ENCODE measurements at regions not wholly inside any gene's neighbourhood (a gene's known extent, or its start where the extent isn't known, plus 50 kb on each side); places are given as distances from the start of the nearest gene placed in this dataset.

GRCh38 chr6:49339096-49339495 lies 124.0 kb downstream of the MMUT start:
- Mint-ChIP-seq H3K9me3 (peaks cover 10% of the 10 kb centered on the region), H3K4me1 (no peaks in the 10 kb centered on the region), H3K4me3 (no peak overlapping the region), H3K36me3 (ENCODE audit: low read depth) (no peaks in the 10 kb centered on the region), H3K27me3 (no peaks in the 10 kb centered on the region), H3K27ac (no peak overlapping the region)
- DNase-seq (no peak), ATAC-seq (ENCODE audit: low read depth) (no peak)
- ChIA-PET POLR2A (no interaction called here), CTCF (no interaction called here)
- intact Hi-C loops (cut with micrococcal nuclease), result no loop called here
- TF ChIP-seq CTCF (IDR thresholded peaks at IDR 0.05), result no peak

- TF ChIP-seq CTCF (IDR thresholded peaks at IDR 0.05), result no peak
- CTCF ChIA-PET, result no interaction called here
- ATAC-seq (ENCODE audit: low read depth), result no peak
- H3K9me3 Mint-ChIP-seq, result peaks cover 10% of the 10 kb centered on the region
- no peak overlapping the region for H3K4me3 Mint-ChIP-seq
- H3K27ac Mint-ChIP-seq, result no peak overlapping the region
- DNase-seq, result no peak
- no peaks in the 10 kb centered on the region for H3K36me3 Mint-ChIP-seq (ENCODE audit: low read depth)
- intact Hi-C loops (cut with micrococcal nuclease), result no loop called here
- POLR2A ChIA-PET, result no interaction called here
- no peaks in the 10 kb centered on the region for H3K4me1 Mint-ChIP-seq
- no peaks in the 10 kb centered on the region for H3K27me3 Mint-ChIP-seq
Observed at GRCh38 chr6:49336514-49337131, 126.4 kb downstream of the MMUT start.

- no peaks in the 10 kb centered on the region for H3K27me3 Mint-ChIP-seq
- CTCF ChIA-PET, result no interaction called here
Observed at GRCh38 chr6:49333345-49334125, 129.5 kb downstream of the MMUT start.

GRCh38 chr6:49332781-49333180 lies 130.3 kb downstream of the MMUT start:
- no peak for ATAC-seq (ENCODE audit: low read depth)
- Mint-ChIP-seq H3K9me3 (peaks cover 5% of the 10 kb centered on the region), H3K36me3 (ENCODE audit: low read depth) (no peaks in the 10 kb centered on the region), H3K4me1 (no peaks in the 10 kb centered on the region), H3K27ac (no peak overlapping the region), H3K4me3 (no peak overlapping the region), H3K27me3 (no peaks in the 10 kb centered on the region)
- no peak for DNase-seq
- ChIA-PET CTCF (no interaction called here), POLR2A (no interaction called here)
- no peak for TF ChIP-seq CTCF (IDR thresholded peaks at IDR 0.05)
- intact Hi-C loops (cut with micrococcal nuclease), result no loop called here

More at GRCh38 chr6:49333345-49334125, 129.5 kb downstream of the MMUT start:
- Mint-ChIP-seq H3K4me1 (no peaks in the 10 kb centered on the region), H3K36me3 (ENCODE audit: low read depth) (no peaks in the 10 kb centered on the region), H3K27ac (no peak overlapping the region), H3K4me3 (no peak overlapping the region), H3K9me3 (peaks cover 8% of the 10 kb centered on the region)
- DNase-seq (no peak), ATAC-seq (ENCODE audit: low read depth) (no peak)
- intact Hi-C loops (cut with micrococcal nuclease), result no loop called here
- POLR2A ChIA-PET, result no interaction called here
- TF ChIP-seq CTCF (IDR thresholded peaks at IDR 0.05), result no peak

GRCh38 chr6:49329186-49329585 lies 133.9 kb downstream of the MMUT start:
- DNase-seq, result no peak
- Mint-ChIP-seq H3K36me3 (ENCODE audit: low read depth) (no peaks in the 10 kb centered on the region), H3K4me3 (no peak overlapping the region), H3K27me3 (no peaks in the 10 kb centered on the region), H3K4me1 (no peaks in the 10 kb centered on the region), H3K27ac (no peak overlapping the region), H3K9me3 (peaks cover 3% of the 10 kb centered on the region)
- ChIA-PET CTCF (no interaction called here), POLR2A (no interaction called here)
- no peak for TF ChIP-seq CTCF (IDR thresholded peaks at IDR 0.05)
- intact Hi-C loops (cut with micrococcal nuclease), result no loop called here
- no peak for ATAC-seq (ENCODE audit: low read depth)
